ENCODE measurements at regions not wholly inside any gene's neighbourhood (a gene's known extent, or its start where the extent isn't known, plus 50 kb on each side); places are given as distances from the start of the nearest gene placed in this dataset.

DNA sequence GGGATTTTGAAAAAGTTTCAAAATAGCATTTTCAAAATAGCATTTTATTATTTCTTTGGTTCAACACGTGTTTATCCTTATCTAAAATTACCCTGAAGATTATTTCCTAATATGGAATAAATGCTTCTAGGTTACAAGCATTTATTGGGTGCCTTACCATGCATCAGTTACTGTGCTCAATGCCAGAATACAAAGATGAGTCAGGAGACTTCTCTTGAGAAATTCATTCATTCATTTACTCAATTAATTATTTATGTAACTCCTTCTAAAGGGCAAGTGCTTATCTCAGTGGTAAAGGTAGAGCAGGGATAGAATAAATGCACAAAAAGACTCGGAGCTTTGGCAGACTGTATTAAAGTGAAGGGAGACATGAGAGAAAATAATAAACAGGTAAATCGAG, 150.1 kb upstream of the PDE7B start:
- TF ChIP-seq, protein P1, sequence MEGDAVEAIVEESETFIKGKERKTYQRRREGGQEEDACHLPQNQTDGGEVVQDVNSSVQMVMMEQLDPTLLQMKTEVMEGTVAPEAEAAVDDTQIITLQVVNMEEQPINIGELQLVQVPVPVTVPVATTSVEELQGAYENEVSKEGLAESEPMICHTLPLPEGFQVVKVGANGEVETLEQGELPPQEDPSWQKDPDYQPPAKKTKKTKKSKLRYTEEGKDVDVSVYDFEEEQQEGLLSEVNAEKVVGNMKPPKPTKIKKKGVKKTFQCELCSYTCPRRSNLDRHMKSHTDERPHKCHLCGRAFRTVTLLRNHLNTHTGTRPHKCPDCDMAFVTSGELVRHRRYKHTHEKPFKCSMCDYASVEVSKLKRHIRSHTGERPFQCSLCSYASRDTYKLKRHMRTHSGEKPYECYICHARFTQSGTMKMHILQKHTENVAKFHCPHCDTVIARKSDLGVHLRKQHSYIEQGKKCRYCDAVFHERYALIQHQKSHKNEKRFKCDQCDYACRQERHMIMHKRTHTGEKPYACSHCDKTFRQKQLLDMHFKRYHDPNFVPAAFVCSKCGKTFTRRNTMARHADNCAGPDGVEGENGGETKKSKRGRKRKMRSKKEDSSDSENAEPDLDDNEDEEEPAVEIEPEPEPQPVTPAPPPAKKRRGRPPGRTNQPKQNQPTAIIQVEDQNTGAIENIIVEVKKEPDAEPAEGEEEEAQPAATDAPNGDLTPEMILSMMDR (IDR thresholded peaks at IDR 0.05): no peak
- no peak for TF ChIP-seq POLR2A (IDR thresholded peaks at IDR 0.05)

Data from heart left ventricle (tissue), 13 donors.